ENCODE measurements at regions not wholly inside any gene's neighbourhood (a gene's known extent, or its start where the extent isn't known, plus 50 kb on each side); places are given as distances from the start of the nearest gene placed in this dataset.
A peak's percentile ranks its signal among the peaks of the same experiment; 100 is the strongest.

GRCh38 chr1:177338376-177338775 lies 167.6 kb downstream of the BRINP2 start:
- no peak for DNase-seq (ENCODE audit: low read depth)

GRCh38 chr1:177334903-177335302 lies 164.1 kb downstream of the BRINP2 start:
- no peak for DNase-seq (ENCODE audit: low read depth)

- DNase-seq (ENCODE audit: low read depth) = peak; percentile 4
Measured at GRCh38 chr1:177333936-177334595, 163.3 kb downstream of the BRINP2 start.
